GM20000 (cell line): ENCODE measurements at regions not wholly inside any gene's neighbourhood (a gene's known extent, or its start where the extent isn't known, plus 50 kb on each side); places are given as distances from the start of the nearest gene placed in this dataset.

ENCODE experiments used
- DNase-seq: peaks from one replicate; pipeline ENCODE4 v3.0.0; 2012; ENCODE audit warnings: low spot score
- CTCF ChIP-seq: IDR thresholded peaks from 2 replicates; pipeline ENCODE4 v1.5.1; 2012; ENCODE audit warnings: mild to moderate bottlenecking, control low read depth; ENCODE audit errors: extremely low read depth, missing control alignments

GRCh38 chr11:21895686-21896085 is 297.2 kb upstream of the ANO5 start:
- DNase-seq, result no peak
- no peak for TF ChIP-seq CTCF

- TF ChIP-seq CTCF, result no peak
- DNase-seq, result no peak
Observed at GRCh38 chr11:21896216-21896615, 296.7 kb upstream of the ANO5 start.

- no peak for DNase-seq
- TF ChIP-seq CTCF, result no peak
Observed at GRCh38 chr11:21896746-21897602, 295.9 kb upstream of the ANO5 start.

GRCh38 chr11:21897752-21898151 is 295.1 kb upstream of the ANO5 start:
- TF ChIP-seq CTCF, result no peak
- no peak for DNase-seq

- TF ChIP-seq CTCF, result no peak
- DNase-seq, result no peak
Observed at GRCh38 chr11:21908211-21908610, 284.7 kb upstream of the ANO5 start.

- no peak for TF ChIP-seq CTCF
- no peak for DNase-seq
Observed at GRCh38 chr11:21909145-21909544, 283.7 kb upstream of the ANO5 start.

GRCh38 chr11:21911061-21911460 is 281.8 kb upstream of the ANO5 start:
- TF ChIP-seq CTCF, result no peak
- DNase-seq, result no peak
